ENCODE measurements at regions not wholly inside any gene's neighbourhood (a gene's known extent, or its start where the extent isn't known, plus 50 kb on each side); places are given as distances from the start of the nearest gene placed in this dataset.
"Not testable (repeated sequence)": the region's sequence is repeated elsewhere in the genome, so short reads cannot be mapped to it uniquely, and the experiment has no call there.

GRCh38 chr2:56934866-56935265 lies 751.1 kb downstream of the CCDC85A start:
- in situ Hi-C loops (cut with MboI; ENCODE audit: low sequenced_read_pairs) = no loop called here

- in situ Hi-C loops (cut with MboI; ENCODE audit: low sequenced_read_pairs) = no loop called here
Observed at GRCh38 chr2:56940054-56940453, 756.3 kb downstream of the CCDC85A start.

GRCh38 chr2:56952871-56953270 lies 769.1 kb downstream of the CCDC85A start:
- in situ Hi-C loops (cut with MboI; ENCODE audit: low sequenced_read_pairs) = no loop called here

- in situ Hi-C loops (cut with MboI; ENCODE audit: low sequenced_read_pairs) = no loop called here
Observed at GRCh38 chr2:56960581-56960980, 776.8 kb downstream of the CCDC85A start.

GRCh38 chr2:56962673-56963072 lies 778.9 kb downstream of the CCDC85A start:
- in situ Hi-C loops (cut with MboI; ENCODE audit: low sequenced_read_pairs) = no loop called here

GRCh38 chr2:56969513-56969912 lies 785.7 kb downstream of the CCDC85A start:
- in situ Hi-C loops (cut with MboI; ENCODE audit: low sequenced_read_pairs) = no loop called here

GRCh38 chr2:56971383-56971974 lies 787.7 kb downstream of the CCDC85A start:
- in situ Hi-C loops (cut with MboI; ENCODE audit: low sequenced_read_pairs) = no loop called here

- in situ Hi-C loops (cut with MboI; ENCODE audit: low sequenced_read_pairs) = no loop called here
Observed at GRCh38 chr2:56981554-56981953, 797.8 kb downstream of the CCDC85A start.

- in situ Hi-C loops (cut with MboI; ENCODE audit: low sequenced_read_pairs) = no loop called here
Observed at GRCh38 chr2:56985609-56986008, 801.8 kb downstream of the CCDC85A start.

- in situ Hi-C loops (cut with MboI; ENCODE audit: low sequenced_read_pairs) = no loop called here
Observed at GRCh38 chr2:57022496-57022895, 838.7 kb downstream of the CCDC85A start.

- in situ Hi-C loops (cut with MboI; ENCODE audit: low sequenced_read_pairs) = no loop called here
Observed at GRCh38 chr2:57044931-57045635, 861.3 kb downstream of the CCDC85A start.

- in situ Hi-C loops (cut with MboI; ENCODE audit: low sequenced_read_pairs) = no loop called here
Observed at GRCh38 chr2:57049273-57049672, 865.5 kb downstream of the CCDC85A start.

- in situ Hi-C loops (cut with MboI; ENCODE audit: low sequenced_read_pairs) = no loop called here
Observed at GRCh38 chr2:57050007-57050406, 866.2 kb downstream of the CCDC85A start.

GRCh38 chr2:57066301-57066700 lies 882.5 kb downstream of the CCDC85A start:
- in situ Hi-C loops (cut with MboI; ENCODE audit: low sequenced_read_pairs) = not testable (repeated sequence)

- in situ Hi-C loops (cut with MboI; ENCODE audit: low sequenced_read_pairs) = no loop called here
Observed at GRCh38 chr2:57075226-57075625, 891.4 kb downstream of the CCDC85A start.

GRCh38 chr2:57080035-57080434 lies 896.2 kb downstream of the CCDC85A start:
- in situ Hi-C loops (cut with MboI; ENCODE audit: low sequenced_read_pairs) = no loop called here

- in situ Hi-C loops (cut with MboI; ENCODE audit: low sequenced_read_pairs) = no loop called here
Observed at GRCh38 chr2:57084697-57085281, 901.0 kb downstream of the CCDC85A start.

GRCh38 chr2:57093020-57093419 lies 909.2 kb downstream of the CCDC85A start:
- in situ Hi-C loops (cut with MboI; ENCODE audit: low sequenced_read_pairs) = no loop called here

- in situ Hi-C loops (cut with MboI; ENCODE audit: low sequenced_read_pairs) = no loop called here
Observed at GRCh38 chr2:57097855-57098254, 914.1 kb downstream of the CCDC85A start.

- in situ Hi-C loops (cut with MboI; ENCODE audit: low sequenced_read_pairs) = no loop called here
Observed at GRCh38 chr2:57100436-57100835, 916.6 kb downstream of the CCDC85A start.

GRCh38 chr2:57105694-57106093 lies 921.9 kb downstream of the CCDC85A start:
- in situ Hi-C loops (cut with MboI; ENCODE audit: low sequenced_read_pairs) = no loop called here

- in situ Hi-C loops (cut with MboI; ENCODE audit: low sequenced_read_pairs) = no loop called here
Observed at GRCh38 chr2:57107353-57107752, 923.6 kb downstream of the CCDC85A start.
